ENCODE measurements at regions not wholly inside any gene's neighbourhood (a gene's known extent, or its start where the extent isn't known, plus 50 kb on each side); places are given as distances from the start of the nearest gene placed in this dataset.

GRCh38 chr2:13193900-13194299 lies 477.2 kb downstream of the TRIB2 start:
- no peaks in the 10 kb centered on the region for H3F3A ChIP-seq (replicated peaks; ENCODE audit: low read depth)
- no peak overlapping the region for H3K4me3 Mint-ChIP-seq
- no peaks in the 10 kb centered on the region for H3K27me3 ChIP-seq (ENCODE audit: insufficient read depth)
- no peaks in the 10 kb centered on the region for H3K36me3 Mint-ChIP-seq (ENCODE audit: low read depth)
- TF ChIP-seq NANOG (IDR thresholded peaks at IDR 0.05; ENCODE audit: borderline replicate concordance) (no peak), CTCF (conservative IDR thresholded peaks at IDR 0.05; ENCODE audit: low read depth in 2 of 2) (peak; percentile 65 to 67)
- no peak overlapping the region for H2AFZ ChIP-seq
- DNase-seq (ENCODE audit: low spot score) (peak; percentile 74), ATAC-seq (peak; percentile 81)
- H3K27ac Mint-ChIP-seq = no peak overlapping the region
- no peaks in the 10 kb centered on the region for H3K9me2 ChIP-seq (ENCODE audit: insufficient read depth)
- no peaks in the 10 kb centered on the region for H3K4me1 ChIP-seq (ENCODE audit: insufficient read depth)
- no peak overlapping the region for H3K4me2 ChIP-seq
- H4K20me1 ChIP-seq (replicated peaks; ENCODE audit: insufficient read depth) = no peaks in the 10 kb centered on the region
- H3K79me2 ChIP-seq (replicated peaks; ENCODE audit: insufficient read depth) = no peaks in the 10 kb centered on the region
- H3K27ac ChIP-seq (ENCODE audit: low read depth) = no peak overlapping the region
- H3K4me3 ChIP-seq = no peak overlapping the region
- H3K36me3 ChIP-seq (ENCODE audit: insufficient read depth) = no peaks in the 10 kb centered on the region
- no peaks in the 10 kb centered on the region for H3K9me3 Mint-ChIP-seq
- no peaks in the 10 kb centered on the region for H3K4me1 Mint-ChIP-seq
- H3K27me3 Mint-ChIP-seq (ENCODE audit: insufficient read depth, low read depth, poor library complexity) = no peaks in the 10 kb centered on the region

- H4K20me1 ChIP-seq (replicated peaks; ENCODE audit: insufficient read depth) = no peaks in the 10 kb centered on the region
- H3K4me3 ChIP-seq = no peak overlapping the region
- no peaks in the 10 kb centered on the region for H3F3A ChIP-seq (replicated peaks; ENCODE audit: low read depth)
- H3K27ac ChIP-seq (ENCODE audit: low read depth) = no peak overlapping the region
- Mint-ChIP-seq H3K9me3 (no peaks in the 10 kb centered on the region), H3K27ac (no peak overlapping the region), H3K4me3 (no peak overlapping the region), H3K4me1 (no peaks in the 10 kb centered on the region), H3K36me3 (ENCODE audit: low read depth) (no peaks in the 10 kb centered on the region), H3K27me3 (ENCODE audit: insufficient read depth, low read depth, poor library complexity) (no peaks in the 10 kb centered on the region)
- no peaks in the 10 kb centered on the region for H3K79me2 ChIP-seq (replicated peaks; ENCODE audit: insufficient read depth)
- no peaks in the 10 kb centered on the region for H3K4me1 ChIP-seq (ENCODE audit: insufficient read depth)
- no peak overlapping the region for H3K4me2 ChIP-seq
- ATAC-seq = no peak
- no peak for DNase-seq (ENCODE audit: low spot score)
- H3K36me3 ChIP-seq (ENCODE audit: insufficient read depth) = no peaks in the 10 kb centered on the region
- no peaks in the 10 kb centered on the region for H3K9me2 ChIP-seq (ENCODE audit: insufficient read depth)
- TF ChIP-seq CTCF (conservative IDR thresholded peaks at IDR 0.05; ENCODE audit: low read depth in 2 of 2) = no peak
- no peak for TF ChIP-seq CREB1 (CRISPR knock-in tag; IDR thresholded peaks at IDR 0.05; ENCODE audit: low read depth)
- no peak for TF ChIP-seq ETS1 (IDR thresholded peaks at IDR 0.05)
- TF ChIP-seq REST (IDR thresholded peaks at IDR 0.05; ENCODE audit: unreplicated experiment) = no peak
- no peak for TF ChIP-seq EZH2phosphoT487 (IDR thresholded peaks at IDR 0.05; ENCODE audit: unreplicated experiment)
- no peak for TF ChIP-seq POLR2AphosphoS5 (IDR thresholded peaks at IDR 0.05; ENCODE audit: low read depth)
- TF ChIP-seq STAT1 (IDR thresholded peaks at IDR 0.05; ENCODE audit: unreplicated experiment) = no peak
- no peak for TF ChIP-seq ZNF114 (CRISPR knock-in tag; IDR thresholded peaks at IDR 0.05)
- TF ChIP-seq NANOG (IDR thresholded peaks at IDR 0.05; ENCODE audit: borderline replicate concordance) = no peak
- no peak for TF ChIP-seq JUNB (IDR thresholded peaks at IDR 0.05; ENCODE audit: unreplicated experiment)
- H3K27me3 ChIP-seq (ENCODE audit: insufficient read depth) = no peaks in the 10 kb centered on the region
- no peak overlapping the region for H2AFZ ChIP-seq
Measured at GRCh38 chr2:13195270-13195669, 478.5 kb downstream of the TRIB2 start.
